ENCODE measurements at regions not wholly inside any gene's neighbourhood (a gene's known extent, or its start where the extent isn't known, plus 50 kb on each side); places are given as distances from the start of the nearest gene placed in this dataset.

DNA sequence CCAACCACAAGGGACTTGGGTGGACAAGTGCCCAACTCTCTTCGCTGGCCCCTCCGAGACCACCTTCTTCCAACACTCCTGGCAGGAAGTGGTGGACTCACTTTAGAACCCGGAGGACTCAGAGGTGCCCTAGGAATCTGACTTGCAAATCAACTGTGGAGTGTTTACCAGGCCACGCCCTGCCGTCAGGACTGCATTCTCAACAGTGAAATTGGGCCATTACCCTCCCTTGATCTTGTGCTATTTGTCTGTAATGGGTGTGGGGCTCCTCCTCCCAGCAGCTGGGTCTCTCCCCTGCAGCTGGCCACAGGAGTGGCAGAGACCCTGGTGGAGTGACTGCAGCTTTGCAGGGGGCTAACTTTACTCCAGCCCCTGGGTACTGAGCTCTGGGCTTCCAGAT lies 212.2 kb upstream of the RPL38 start:
- no peak for TF ChIP-seq FOXM1 (IDR thresholded peaks at IDR 0.05; ENCODE audit: low read depth)
- TF ChIP-seq FOXM1 (CRISPR knock-in tag; IDR thresholded peaks at IDR 0.05; ENCODE audit: low read depth), result no peak
- no peak for TF ChIP-seq CTCF (IDR thresholded peaks at IDR 0.05 in 2 of 3, conservative IDR thresholded peaks at IDR 0.05 in 1 of 3; ENCODE audit: insufficient read depth in 2 of 3, low read depth in 1 of 3, low read length in 3 of 3)
- TF ChIP-seq CHD2 (IDR thresholded peaks at IDR 0.05; ENCODE audit: low read depth, low read length), result no peak
- no peak for TF ChIP-seq ZNF239 (CRISPR knock-in tag; IDR thresholded peaks at IDR 0.05)
- TF ChIP-seq TAF15 (IDR thresholded peaks at IDR 0.05; ENCODE audit: low read depth, low read length), result no peak
- no peak for TF ChIP-seq FOS (IDR thresholded peaks at IDR 0.05; ENCODE audit: extremely low read depth, insufficient read length)
- TF ChIP-seq OTX1 (CRISPR knock-in tag; IDR thresholded peaks at IDR 0.05), result no peak
- no peak for TF ChIP-seq POLR2G (IDR thresholded peaks at IDR 0.05; ENCODE audit: low read depth, low read length)
- TF ChIP-seq BACH1 (tag; IDR thresholded peaks at IDR 0.05), result no peak
- TF ChIP-seq CC2D1A (IDR thresholded peaks at IDR 0.05), result no peak
- TF ChIP-seq POLR2A (conservative IDR thresholded peaks at IDR 0.05), result no peak
- TF ChIP-seq CBFB (CRISPR knock-in tag; IDR thresholded peaks at IDR 0.05), result no peak
